HG03196 (cell line): ENCODE measurements at regions not wholly inside any gene's neighbourhood (a gene's known extent, or its start where the extent isn't known, plus 50 kb on each side); places are given as distances from the start of the nearest gene placed in this dataset.

Experiments used
- ATAC-seq: cut with Tn5 transposase; IDR thresholded peaks from one replicate; pipeline ENCODE4 v1.9.1; 2021; ENCODE audit not compliant: unreplicated experiment

DNA sequence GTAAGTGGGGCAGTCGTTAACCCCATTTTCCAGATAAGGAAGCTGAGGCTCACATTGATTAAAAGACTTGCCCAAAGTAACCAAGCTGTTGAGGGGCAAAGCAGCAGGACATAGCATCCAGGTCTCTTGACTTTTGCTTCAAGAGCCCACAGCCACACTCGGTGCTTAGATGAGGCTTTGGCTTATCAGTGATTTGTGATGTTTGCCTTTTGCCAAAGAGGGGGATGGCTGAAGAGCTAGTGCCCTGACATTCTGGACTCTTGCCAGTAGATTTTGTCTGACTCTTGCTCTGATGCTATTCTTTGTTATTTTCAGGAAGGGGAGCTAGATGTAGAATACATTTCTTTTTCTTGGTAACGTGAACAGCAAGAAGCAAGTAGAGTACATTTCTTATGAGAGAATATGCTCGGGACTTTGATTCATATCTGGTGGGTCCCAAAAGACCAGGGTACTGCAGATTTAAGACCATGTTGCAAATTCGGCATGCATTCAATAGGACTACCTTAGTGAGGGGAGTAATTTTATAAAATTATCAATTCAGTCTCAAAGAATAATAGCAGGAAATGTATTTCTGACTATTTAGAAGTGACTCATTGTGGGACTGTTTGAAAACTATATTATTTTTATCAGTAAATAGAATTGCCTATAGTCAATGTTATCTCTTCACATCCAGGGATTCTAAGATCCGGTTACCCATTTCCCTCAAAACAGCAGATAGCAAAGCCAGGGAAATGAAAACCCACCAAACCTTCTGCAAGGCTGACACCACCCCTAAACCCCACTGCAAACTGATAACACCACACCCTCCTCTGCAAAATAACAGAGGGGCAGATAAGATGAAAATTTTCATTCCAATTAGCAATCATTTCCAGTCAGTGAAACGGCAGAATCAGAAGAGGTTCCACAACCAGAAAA is 180.0 kb upstream of the BMPER start:
- ATAC-seq: no peak

DNA sequence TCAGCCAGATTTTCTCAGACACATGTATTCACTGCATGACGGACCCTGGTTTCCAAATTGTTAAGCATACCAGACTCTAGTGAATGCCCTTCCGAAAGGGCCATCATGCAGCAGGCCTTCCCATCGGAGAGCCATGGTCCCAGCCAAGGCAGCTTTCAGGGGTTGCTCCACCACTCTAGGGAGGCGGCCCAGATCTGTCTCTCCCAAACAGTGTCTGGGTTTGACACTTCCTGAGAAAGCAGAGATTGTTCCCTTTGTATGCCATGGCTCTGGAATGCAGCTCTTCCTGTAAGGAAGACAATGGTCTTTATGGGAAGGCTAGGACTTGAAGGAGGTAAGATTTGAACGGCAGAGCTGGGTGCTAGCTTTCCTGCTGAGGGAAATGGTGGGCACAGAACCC is 178.8 kb upstream of the BMPER start:
- no peak for ATAC-seq

- ATAC-seq: no peak
Observed at GRCh38 chr7:33727315-33727714, 178.0 kb upstream of the BMPER start.

GRCh38 chr7:33728873-33729551 is 176.3 kb upstream of the BMPER start:
- ATAC-seq: no peak

- ATAC-seq: no peak
Observed at GRCh38 chr7:33729726-33730125, 175.6 kb upstream of the BMPER start.

DNA sequence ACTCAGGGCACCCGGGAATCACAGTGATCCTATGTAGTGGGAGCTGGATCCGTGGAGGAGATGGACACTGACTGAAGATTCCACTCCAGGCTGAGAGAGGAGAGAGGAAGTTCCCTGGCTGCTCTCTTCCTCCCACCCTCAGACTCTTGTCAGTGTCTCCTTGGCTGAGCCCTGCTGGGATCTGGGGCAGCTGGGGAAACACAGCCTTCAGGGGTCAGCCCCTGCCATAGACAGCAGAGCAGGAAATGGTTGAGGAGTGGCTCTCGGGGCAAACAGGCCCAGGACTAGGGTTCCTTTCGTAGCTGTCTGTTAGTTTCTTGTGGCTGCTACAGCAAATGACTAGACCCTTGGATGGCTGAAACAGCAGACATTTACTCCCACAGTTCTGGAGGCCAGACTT is 174.4 kb upstream of the BMPER start:
- no peak for ATAC-seq

DNA sequence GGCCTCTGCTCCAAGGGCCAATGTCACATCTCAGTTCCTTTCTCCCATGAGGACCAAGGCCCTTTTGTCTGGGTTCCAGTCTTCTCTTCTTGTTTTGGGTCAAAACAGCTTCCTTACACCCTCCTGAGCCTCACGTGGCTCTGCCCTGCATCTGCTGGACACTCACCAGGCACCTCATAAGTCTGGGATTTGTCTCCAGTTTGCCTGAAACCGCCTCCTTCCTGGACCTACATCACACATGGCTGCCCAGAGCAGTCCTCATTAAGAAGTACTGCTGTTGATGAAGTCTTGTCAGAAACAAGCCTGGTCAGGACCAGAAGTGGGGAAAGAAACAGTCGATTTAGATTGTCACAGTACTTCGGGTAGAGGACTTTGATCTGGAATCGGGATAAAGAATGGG is 173.4 kb upstream of the BMPER start:
- ATAC-seq: no peak

GRCh38 chr7:33732462-33732861 is 172.9 kb upstream of the BMPER start:
- no peak for ATAC-seq

DNA sequence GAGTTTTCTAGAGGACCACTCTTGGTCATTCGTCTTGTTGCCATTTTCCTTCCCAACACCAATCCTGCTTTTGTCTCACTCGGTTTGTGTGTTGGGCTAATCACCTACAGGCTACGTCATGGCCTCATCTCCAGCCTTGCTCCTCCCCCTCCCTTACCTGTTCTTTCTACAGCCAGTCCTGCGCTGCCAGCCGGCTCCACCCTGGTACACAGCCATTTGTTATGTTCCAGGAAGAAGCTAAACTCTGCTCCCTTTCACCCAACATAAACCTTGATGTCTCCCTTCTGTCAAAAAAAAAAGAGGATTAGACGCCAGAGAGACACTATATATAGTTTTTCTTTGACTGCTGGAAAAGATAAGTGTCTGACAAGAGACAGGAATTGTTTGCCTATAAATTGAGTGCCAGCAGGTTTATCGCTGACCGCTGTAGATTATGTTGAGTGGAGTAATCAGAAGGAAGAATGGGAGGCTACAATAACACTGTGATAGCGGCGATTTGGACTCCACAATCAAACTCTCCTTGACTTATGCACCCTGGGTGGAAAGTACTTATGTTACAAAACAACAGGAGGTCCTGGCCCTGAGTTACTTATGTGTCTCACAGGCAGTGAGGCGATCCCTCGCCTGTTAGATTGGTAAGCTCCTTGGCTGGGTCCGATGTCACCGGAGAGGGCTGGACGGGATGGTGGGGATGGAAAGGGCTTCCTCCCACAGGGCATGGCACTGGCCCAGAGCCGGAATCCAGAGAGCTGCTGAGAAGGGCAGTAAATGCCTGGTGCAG is 171.3 kb upstream of the BMPER start:
- ATAC-seq: no peak

DNA sequence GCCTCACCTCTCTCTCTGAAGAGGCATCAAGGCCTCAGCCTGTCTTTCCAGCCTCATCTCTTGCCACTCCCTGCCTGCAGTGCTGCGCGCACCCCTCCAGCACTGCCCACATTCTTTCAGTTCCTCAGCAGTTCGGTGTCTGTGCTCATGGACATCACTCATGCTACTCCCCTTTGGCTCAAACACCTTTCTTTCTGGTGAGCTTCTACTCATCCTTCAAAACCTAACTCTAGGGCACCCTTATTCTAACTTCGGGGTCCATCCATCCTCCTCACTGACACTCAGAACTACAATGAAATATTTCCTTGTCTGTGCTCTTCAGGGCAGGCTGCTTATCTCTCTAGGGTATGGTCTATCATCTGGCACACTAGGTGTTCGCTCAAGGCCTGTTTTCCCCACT is 169.9 kb upstream of the BMPER start:
- no peak for ATAC-seq

DNA sequence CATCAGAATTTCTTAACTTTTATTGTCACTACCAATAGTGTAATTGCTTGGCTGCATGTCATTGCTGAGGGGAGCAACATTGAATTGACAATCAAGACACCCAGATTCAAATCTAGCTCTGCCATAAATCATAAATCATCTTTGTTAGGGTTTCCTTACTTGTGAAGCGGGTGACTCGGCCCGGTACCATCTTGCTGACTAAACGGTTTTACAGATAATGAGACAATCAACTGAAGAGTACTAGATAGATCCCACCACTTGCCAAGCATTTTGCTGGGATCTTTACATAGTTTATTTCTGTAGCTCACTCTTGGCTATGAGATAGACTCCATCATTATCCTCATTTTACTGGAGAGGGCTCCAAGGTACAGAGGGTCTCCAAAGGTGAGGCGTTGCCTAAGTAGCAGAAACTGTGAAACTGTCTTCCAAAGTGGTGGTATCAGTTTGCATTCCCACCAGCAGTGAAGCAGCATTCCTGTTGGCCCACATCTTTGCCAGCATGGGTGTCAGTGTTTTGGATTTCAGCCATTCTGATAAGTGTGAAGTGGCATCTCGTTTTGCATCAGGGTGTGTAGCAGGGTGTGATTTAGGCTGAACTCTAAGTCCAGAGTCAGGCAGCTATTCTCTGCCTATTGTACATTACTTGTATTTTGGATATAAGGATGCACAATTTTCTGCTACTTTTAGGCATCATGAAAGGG is 168.7 kb upstream of the BMPER start:
- ATAC-seq: no peak

GRCh38 chr7:33738260-33738935 is 166.9 kb upstream of the BMPER start:
- no peak for ATAC-seq

DNA sequence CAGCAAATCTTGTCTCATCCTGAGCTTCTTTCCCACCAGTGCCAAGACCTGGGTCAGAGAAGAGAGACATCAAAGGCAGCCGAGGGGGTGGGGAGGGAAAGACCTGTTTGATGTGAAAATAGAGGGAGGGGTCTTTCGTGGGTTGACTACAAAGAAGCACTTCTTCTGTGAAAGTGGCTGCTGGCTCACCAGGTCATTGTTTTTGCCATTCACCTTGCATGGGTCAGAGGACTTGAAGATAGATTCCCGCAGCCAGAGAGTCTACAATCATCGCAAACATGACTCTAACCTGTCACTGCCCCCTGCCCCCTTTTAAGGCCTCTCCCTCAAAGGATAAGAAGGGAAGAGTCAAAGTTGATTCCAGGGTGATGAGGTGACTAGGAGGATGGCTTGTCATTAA is 166.1 kb upstream of the BMPER start:
- no peak for ATAC-seq

DNA sequence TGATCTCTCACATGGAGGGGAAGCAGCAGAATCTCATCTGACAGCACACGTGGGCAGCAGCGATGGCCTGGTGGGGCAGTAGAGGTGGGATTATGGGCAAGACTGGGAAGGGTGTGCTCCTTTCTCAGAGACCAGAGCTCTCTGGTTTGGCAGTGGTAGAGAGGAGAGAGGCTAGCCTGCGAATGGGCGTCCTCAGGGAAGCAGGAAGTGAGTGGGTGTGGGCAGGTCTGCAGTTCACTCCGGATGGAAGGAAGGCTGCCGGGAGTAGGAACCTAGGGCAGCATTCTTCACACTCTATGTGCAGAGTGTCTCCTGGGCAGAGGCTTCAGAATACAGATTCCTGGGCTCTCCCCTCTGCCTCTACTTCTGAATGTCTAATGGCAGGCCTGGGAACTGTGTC is 162.8 kb upstream of the BMPER start:
- no peak for ATAC-seq

GRCh38 chr7:33742999-33743587 is 162.2 kb upstream of the BMPER start:
- no peak for ATAC-seq

GRCh38 chr7:33743594-33743993 is 161.7 kb upstream of the BMPER start:
- no peak for ATAC-seq

GRCh38 chr7:33744293-33745075 is 160.9 kb upstream of the BMPER start:
- ATAC-seq: no peak

- ATAC-seq: no peak
Observed at GRCh38 chr7:33745934-33746333, 159.4 kb upstream of the BMPER start.

DNA sequence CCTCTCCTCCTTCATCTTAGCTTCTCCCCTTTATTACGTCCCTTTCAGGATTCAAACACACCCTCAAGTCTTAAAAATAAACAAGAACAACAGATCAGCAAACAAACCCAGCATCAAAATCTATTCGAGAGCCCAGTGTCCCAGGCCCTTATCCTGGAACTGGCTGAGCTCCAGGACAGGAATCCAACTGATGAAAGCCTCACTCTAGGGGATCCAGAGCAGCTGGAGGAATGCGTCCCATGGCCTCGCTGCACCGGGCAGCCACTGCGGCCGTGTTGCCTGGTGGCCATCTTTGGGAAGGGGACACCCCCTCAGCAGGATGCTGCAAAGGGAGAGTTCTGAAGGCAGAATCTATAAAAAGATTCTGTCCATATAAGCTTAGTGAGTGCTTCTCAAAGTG is 156.5 kb upstream of the BMPER start:
- ATAC-seq: no peak
